ENCODE measurements at regions not wholly inside any gene's neighbourhood (a gene's known extent, or its start where the extent isn't known, plus 50 kb on each side); places are given as distances from the start of the nearest gene placed in this dataset.

DNA sequence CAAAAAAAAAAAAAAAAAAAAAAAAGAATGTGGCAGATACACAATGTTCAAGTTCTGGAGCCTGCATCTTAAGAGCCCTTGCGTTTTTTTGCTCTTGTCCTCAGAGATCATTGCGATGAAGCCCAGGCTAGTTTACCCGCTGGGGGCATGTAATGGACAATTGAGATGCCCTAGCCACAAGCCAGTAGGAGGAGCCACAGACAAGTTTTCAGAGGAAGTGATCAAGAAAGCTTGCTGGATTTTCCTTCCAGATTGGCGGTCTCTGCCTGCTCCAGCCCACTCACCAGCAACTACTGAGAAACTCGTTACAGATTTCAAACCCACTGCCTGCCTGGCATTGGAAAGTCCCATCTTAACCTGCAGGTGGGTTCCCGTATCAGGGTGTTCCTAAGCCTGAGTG is 192.1 kb upstream of the EOMES start:
- H3K4me3 ChIP-seq: no peak overlapping the region
- DNase-seq (no peak), ATAC-seq (no peak)
- no peaks in the 10 kb centered on the region for H3K27me3 ChIP-seq
- TF ChIP-seq POLR2A (IDR thresholded peaks at IDR 0.05): no peak
- in situ Hi-C loops (cut with MboI; ENCODE audit: low sequenced_read_pairs in 4 of 4) (no loop called here), intact Hi-C loops (cut with DNase I; ENCODE audit: low total_unique reads) (no loop called here)
- no peaks in the 10 kb centered on the region for H3K4me1 ChIP-seq
- H3K27ac ChIP-seq: no peak overlapping the region
- H3K9me3 ChIP-seq: no peaks in the 10 kb centered on the region
- H3K36me3 ChIP-seq: no peaks in the 10 kb centered on the region

DNA sequence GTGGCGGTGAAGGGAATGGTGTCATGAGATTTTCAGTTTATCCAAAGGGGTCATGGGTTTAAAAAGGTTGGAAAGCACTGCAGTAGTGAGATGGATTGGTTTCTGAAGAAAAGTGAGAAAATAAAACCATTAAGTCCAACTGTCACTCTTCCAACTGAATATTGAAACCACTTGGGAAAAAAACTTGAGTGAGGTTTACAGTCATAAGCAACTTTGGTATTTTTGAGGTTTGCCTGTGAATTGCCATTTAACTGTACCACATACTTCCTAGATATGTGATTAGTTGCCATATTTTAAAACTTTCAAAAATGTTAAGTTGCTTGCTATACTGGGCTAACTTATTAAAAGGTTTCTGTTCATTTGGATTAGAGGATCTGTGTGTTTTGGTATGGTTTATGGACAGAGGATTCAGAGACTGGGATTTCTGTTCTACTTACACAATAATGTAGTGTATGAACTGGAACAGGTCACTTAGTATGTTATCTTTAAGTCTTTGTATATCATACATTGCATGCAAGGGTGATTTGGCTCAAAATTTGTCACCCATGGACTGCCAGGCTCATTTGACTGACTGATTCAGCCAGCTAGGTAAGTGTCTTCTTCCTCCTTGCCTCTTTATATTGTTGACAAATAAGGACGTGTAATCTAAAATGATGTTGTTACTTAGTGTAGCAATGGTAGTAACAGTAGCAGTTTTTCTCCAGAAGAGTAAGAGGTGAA is 201.4 kb upstream of the EOMES start:
- TF ChIP-seq, protein P1, sequence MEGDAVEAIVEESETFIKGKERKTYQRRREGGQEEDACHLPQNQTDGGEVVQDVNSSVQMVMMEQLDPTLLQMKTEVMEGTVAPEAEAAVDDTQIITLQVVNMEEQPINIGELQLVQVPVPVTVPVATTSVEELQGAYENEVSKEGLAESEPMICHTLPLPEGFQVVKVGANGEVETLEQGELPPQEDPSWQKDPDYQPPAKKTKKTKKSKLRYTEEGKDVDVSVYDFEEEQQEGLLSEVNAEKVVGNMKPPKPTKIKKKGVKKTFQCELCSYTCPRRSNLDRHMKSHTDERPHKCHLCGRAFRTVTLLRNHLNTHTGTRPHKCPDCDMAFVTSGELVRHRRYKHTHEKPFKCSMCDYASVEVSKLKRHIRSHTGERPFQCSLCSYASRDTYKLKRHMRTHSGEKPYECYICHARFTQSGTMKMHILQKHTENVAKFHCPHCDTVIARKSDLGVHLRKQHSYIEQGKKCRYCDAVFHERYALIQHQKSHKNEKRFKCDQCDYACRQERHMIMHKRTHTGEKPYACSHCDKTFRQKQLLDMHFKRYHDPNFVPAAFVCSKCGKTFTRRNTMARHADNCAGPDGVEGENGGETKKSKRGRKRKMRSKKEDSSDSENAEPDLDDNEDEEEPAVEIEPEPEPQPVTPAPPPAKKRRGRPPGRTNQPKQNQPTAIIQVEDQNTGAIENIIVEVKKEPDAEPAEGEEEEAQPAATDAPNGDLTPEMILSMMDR (IDR thresholded peaks at IDR 0.05 in 4 of 5, conservative IDR thresholded peaks at IDR 0.05 in 1 of 5): no peak
- Histone ChIP-seq H3K4me3 (no peak overlapping the region), H3K27me3 (no peaks in the 10 kb centered on the region), H3K36me3 (no peaks in the 10 kb centered on the region), H3K9me3 (no peaks in the 10 kb centered on the region), H3K4me1 (no peaks in the 10 kb centered on the region), H3K27ac (no peak overlapping the region)
- intact Hi-C loops (cut with DNase I; ENCODE audit: low total_unique reads) (no loop called here), in situ Hi-C loops (cut with MboI; ENCODE audit: low sequenced_read_pairs in 4 of 4) (no loop called here)
- ATAC-seq: no peak
- DNase-seq: no peak

DNA sequence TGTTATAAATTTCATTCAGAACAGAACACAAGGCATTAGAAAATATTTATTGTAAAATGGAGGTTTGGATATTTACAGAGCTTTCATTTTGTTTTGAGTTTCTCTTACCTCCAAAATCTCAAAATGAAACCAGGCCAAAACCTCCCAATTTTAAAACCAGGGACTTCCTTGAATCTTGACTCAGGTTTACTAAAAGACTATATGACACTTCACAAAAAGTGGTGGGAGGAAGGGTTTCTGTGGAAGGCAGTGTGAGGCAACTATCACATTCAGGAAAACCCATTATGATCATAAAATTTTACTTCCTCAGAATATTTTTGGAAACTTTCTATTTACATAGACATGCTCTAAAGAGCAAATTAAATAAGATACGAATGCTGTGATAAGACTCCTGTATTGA is 205.8 kb upstream of the EOMES start:
- Histone ChIP-seq H3K4me3 (no peak overlapping the region), H3K27me3 (no peaks in the 10 kb centered on the region), H3K9me3 (no peaks in the 10 kb centered on the region), H3K36me3 (no peaks in the 10 kb centered on the region), H3K27ac (no peak overlapping the region), H3K4me1 (no peaks in the 10 kb centered on the region)
- in situ Hi-C loops (cut with MboI; ENCODE audit: low sequenced_read_pairs in 4 of 4): no loop called here
- no peak for DNase-seq
- intact Hi-C loops (cut with DNase I; ENCODE audit: low total_unique reads): no loop called here
- no peak for ATAC-seq
- TF ChIP-seq POLR2A (IDR thresholded peaks at IDR 0.05): no peak
- TF ChIP-seq, protein P1 (IDR thresholded peaks at IDR 0.05 in 4 of 5, conservative IDR thresholded peaks at IDR 0.05 in 1 of 5): no peak

DNA sequence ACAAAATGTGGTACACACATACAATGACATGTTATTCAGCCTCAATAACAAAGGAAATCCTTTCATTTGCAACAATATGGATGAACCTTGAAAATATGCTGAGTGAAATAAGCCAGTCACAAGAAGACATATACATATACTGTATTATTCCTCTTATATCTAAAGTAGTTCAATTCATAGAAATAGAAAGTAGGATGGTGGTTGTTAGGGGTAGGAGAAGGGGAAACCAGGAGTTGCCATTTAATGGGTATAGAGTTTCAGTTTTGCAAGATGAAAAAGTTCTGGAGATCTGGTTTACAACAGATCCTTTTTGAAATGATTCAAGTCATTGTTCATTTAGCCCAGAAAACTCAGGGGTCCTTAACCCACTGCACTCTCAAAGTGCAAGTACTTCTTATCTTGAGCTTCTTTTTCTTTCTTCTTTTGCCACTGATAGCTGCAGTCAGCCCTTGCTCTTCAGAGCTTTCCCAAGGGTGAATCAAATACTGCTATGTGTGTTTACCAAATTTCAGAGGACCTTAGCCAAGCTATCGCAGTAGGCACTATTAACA is 208.0 kb upstream of the EOMES start:
- intact Hi-C loops (cut with DNase I; ENCODE audit: low total_unique reads): no loop called here

DNA sequence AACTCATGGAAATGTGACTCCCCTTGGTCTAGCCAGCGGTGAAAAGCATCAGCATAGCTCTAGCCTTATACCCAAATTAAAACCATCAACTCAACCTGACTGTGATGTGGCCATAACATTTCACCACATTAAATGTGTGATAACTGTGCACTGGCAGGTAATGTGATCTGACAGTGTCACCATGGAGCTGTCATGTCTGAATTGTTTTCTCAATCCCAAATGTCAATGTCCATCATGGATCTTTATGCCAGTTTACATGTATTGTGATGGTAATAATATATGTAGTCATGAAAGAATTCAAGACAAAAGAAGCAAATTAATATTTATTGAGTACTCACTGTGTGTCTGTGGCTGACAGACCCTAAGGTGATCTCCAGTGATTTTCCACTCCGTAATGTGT is 213.4 kb upstream of the EOMES start:
- intact Hi-C loops (cut with DNase I; ENCODE audit: low total_unique reads) (no loop called here), in situ Hi-C loops (cut with MboI; ENCODE audit: low sequenced_read_pairs in 4 of 4) (no loop called here)
- ATAC-seq (no peak), DNase-seq (no peak)
- Histone ChIP-seq H3K27ac (no peak overlapping the region), H3K27me3 (no peaks in the 10 kb centered on the region), H3K4me3 (no peak overlapping the region), H3K4me1 (no peaks in the 10 kb centered on the region), H3K36me3 (no peaks in the 10 kb centered on the region), H3K9me3 (no peaks in the 10 kb centered on the region)
- TF ChIP-seq, protein P1 (IDR thresholded peaks at IDR 0.05 in 4 of 5, conservative IDR thresholded peaks at IDR 0.05 in 1 of 5): no peak
- TF ChIP-seq POLR2A (IDR thresholded peaks at IDR 0.05): no peak

More for the DNA sequence above, 208.0 kb upstream of the EOMES start:
- H3K9me3 ChIP-seq: no peaks in the 10 kb centered on the region
- DNase-seq (no peak), ATAC-seq (no peak)
- TF ChIP-seq, protein P1 (IDR thresholded peaks at IDR 0.05 in 4 of 5, conservative IDR thresholded peaks at IDR 0.05 in 1 of 5): no peak
- no peak for TF ChIP-seq POLR2A (IDR thresholded peaks at IDR 0.05)
- in situ Hi-C loops (cut with MboI; ENCODE audit: low sequenced_read_pairs in 4 of 4): no loop called here
- H3K27me3 ChIP-seq: no peaks in the 10 kb centered on the region
- no peaks in the 10 kb centered on the region for H3K4me1 ChIP-seq
- H3K27ac ChIP-seq: no peak overlapping the region
- H3K36me3 ChIP-seq: no peaks in the 10 kb centered on the region
- H3K4me3 ChIP-seq: no peak overlapping the region

Measured in gastrocnemius medialis (tissue), 4 donors.